Large intestine (tissue), 3 donors: ENCODE measurements at regions not wholly inside any gene's neighbourhood (a gene's known extent, or its start where the extent isn't known, plus 50 kb on each side); places are given as distances from the start of the nearest gene placed in this dataset.
"Not testable (repeated sequence)": the region's sequence is repeated elsewhere in the genome, so short reads cannot be mapped to it uniquely, and the experiment has no call there.

Experiments used
- DNase-seq, 2 donors: peaks; one replicate each; pipeline versions ENCODE4 v3.0.0 to v3.0.0-alpha.2; 2013
- H3K27ac ChIP-seq: one replicate; pipeline ENCODE4 v1.5.1; 2013; ENCODE audit warnings: low read length
- H3K27me3 ChIP-seq: 2 replicates; pipeline ENCODE4 v1.6.1; 2013; ENCODE audit warnings: low read length; ENCODE audit not compliant: control insufficient read depth, insufficient read depth
- H3K36me3 ChIP-seq: 2 replicates; pipeline ENCODE4 v1.6.1; 2013; ENCODE audit warnings: low read length; ENCODE audit not compliant: control insufficient read depth, insufficient read depth
- H3K4me1 ChIP-seq: one replicate; pipeline ENCODE4 v1.6.1; 2013; ENCODE audit warnings: low read length; ENCODE audit not compliant: control insufficient read depth, insufficient read depth
- H3K4me3 ChIP-seq: one replicate; pipeline ENCODE4 v1.5.1; 2013; ENCODE audit warnings: low read length
- H3K9me3 ChIP-seq: one replicate; pipeline ENCODE4 v1.6.1; 2013; ENCODE audit warnings: mild to moderate bottlenecking, low read depth, low read length, moderate library complexity; ENCODE audit not compliant: control insufficient read depth
- WGBS: methylation state at CpG from one replicate; pipeline ENCODE4 v1.1.5; 2013; ENCODE audit warnings: low lambda C conversion rate; ENCODE audit not compliant: insufficient coverage; 5-methylcytosine and 5-hydroxymethylcytosine counted together

DNA sequence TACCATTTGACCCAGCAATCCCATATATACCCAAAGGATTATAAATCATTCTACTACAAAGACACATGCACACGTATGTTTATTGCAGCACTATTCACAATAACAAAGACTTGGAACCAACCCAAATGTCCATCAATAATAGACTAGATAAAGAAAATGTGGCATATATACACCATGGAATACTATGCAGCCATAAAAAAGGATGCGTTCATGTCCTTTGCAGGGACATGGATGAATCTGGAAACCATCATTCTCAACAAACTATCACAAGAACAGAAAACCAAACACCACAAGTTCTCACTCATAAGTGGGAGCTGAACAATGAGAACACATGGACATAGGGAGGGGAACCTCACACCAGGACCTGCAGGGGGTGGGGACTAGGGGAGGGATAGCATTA is 130.6 kb upstream of the DUSP22 start:
- 100% methylated on average over 1 of the region's 2 CpGs for WGBS
- not testable (repeated sequence) for H3K9me3 ChIP-seq, DNase-seq, H3K4me1 ChIP-seq, H3K27me3 ChIP-seq, H3K4me3 ChIP-seq, H3K36me3 ChIP-seq, H3K27ac ChIP-seq

DNA sequence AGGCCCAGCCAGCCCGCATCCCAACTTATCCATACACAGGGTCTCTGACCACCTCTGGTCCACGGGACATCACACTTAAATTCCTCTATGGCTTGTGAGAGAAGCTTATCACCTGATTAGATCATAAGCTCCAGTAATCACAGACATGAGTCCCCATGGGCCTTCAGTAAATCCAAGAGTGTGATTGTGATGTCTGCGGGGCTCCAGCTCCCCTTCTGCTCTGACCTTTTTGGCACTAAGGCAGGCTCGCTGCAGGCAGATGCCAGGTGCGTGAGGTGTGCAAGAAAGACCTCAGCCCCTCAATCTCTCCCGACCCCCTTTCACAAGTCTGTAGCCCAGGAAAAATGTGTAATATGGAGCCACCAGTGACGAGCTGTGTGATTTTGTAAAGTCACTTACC is 127.6 kb upstream of the DUSP22 start:
- no peaks in the 10 kb centered on the region for H3K27me3 ChIP-seq
- no CpG with 5 or more reads among the region's 7 CpGs for WGBS
- no peak overlapping the region for H3K27ac ChIP-seq
- H3K4me1 ChIP-seq: no peaks in the 10 kb centered on the region
- H3K4me3 ChIP-seq: no peak overlapping the region
- no peak for DNase-seq
- no peaks in the 10 kb centered on the region for H3K36me3 ChIP-seq
- no peaks in the 10 kb centered on the region for H3K9me3 ChIP-seq

DNA sequence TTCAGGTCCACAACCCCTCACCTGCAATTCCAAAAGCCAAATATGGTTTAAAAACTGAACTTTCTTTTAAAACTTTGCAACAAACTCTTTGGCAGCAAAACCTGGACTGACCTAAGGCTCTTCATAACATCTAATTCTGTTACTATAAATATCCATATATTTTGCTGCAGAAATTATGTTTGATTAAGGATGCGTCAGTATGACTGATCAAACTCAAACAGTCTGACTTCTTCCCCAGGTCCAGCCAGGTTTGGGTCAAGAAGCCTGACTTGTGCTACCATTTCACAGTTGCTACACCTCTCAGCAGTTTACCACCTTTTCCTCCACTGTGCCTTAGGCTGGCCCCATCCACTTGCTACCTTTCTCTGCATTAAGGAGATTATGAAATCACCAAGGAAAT is 127.0 kb upstream of the DUSP22 start:
- DNase-seq: no peak
- no peaks in the 10 kb centered on the region for H3K36me3 ChIP-seq
- H3K4me1 ChIP-seq: no peaks in the 10 kb centered on the region
- H3K27me3 ChIP-seq: no peaks in the 10 kb centered on the region
- no CpG with 5 or more reads among the region's 1 CpG for WGBS
- H3K9me3 ChIP-seq: no peaks in the 10 kb centered on the region
- H3K27ac ChIP-seq: no peak overlapping the region
- H3K4me3 ChIP-seq: no peak overlapping the region

DNA sequence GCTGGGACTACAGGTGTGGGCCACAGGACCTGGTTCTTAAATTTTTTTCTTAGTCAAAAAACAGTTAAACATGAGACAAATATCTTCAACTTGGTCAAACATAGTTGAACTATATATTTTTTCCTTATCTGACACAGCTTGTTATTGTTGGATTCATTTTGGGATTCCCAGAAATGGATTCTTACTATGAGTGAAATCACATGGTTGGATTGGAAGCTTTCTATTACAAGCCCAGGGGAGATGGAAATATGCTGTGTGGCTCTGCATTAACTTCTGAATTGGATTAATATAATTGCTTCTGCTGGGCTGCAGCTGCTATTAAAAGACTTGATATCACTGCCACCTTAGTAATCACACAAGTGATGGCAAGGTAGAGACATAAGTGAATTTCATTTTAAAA is 126.4 kb upstream of the DUSP22 start:
- H3K36me3 ChIP-seq: no peaks in the 10 kb centered on the region
- H3K9me3 ChIP-seq: no peaks in the 10 kb centered on the region
- H3K4me3 ChIP-seq: no peak overlapping the region
- no peak for DNase-seq
- no peaks in the 10 kb centered on the region for H3K27me3 ChIP-seq
- no peak overlapping the region for H3K27ac ChIP-seq
- no peaks in the 10 kb centered on the region for H3K4me1 ChIP-seq

DNA sequence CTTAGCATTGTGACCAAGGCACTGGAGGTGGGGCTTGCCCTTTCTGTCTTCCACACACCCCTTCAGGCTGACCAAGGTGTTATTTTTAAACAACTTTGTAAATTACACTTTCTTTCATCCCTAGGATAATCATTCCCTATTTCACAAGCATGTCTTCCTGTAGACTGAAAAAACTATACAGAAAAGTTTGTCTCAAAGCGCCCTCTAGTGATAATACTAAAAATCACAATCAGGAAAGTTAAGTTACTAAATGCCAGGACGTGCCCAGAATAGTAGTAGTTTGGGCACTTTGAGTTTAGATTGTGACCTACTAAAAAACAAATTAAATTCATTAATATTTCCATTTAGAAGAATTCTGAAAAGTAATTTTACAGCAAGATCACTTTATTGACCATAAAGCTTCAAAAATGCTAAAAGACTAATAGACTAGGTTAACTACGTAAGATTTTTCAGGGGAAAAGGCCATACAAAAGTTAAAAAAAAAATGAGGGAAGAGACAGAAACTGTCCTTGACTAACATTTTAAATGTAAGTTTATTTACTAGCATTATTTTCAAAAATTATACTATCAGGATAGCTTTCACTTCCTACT is 123.3 kb upstream of the DUSP22 start:
- Histone ChIP-seq H3K4me1 (no peaks in the 10 kb centered on the region), H3K9me3 (no peaks in the 10 kb centered on the region), H3K4me3 (no peak overlapping the region), H3K27me3 (no peaks in the 10 kb centered on the region), H3K36me3 (no peaks in the 10 kb centered on the region), H3K27ac (no peak overlapping the region)
- DNase-seq: peak in 1 of 2 donors; percentile 15
- 100% methylated on average over 1 of the region's 3 CpGs for WGBS

DNA sequence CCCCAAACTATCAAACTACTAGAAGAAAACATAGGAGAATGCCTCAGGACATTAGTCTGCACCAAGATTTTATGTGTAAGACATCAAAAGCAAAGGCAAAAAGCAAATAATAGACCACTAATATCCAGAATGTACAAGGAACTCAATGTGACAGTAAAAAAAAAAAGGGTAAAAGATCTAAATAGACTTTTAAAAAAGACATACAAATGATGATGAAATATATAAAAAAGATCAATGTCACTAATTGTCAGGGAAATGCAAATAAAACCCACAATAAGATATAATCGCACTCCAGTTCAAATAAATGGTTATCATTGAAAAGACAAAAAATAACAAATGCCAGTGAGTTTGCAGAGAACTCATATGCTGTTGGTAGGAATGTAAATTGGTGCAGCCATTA is 118.3 kb upstream of the DUSP22 start:
- Histone ChIP-seq H3K27me3 (no peaks in the 10 kb centered on the region), H3K4me3 (no peak overlapping the region), H3K4me1 (no peaks in the 10 kb centered on the region), H3K9me3 (no peaks in the 10 kb centered on the region), H3K27ac (no peak overlapping the region), H3K36me3 (no peaks in the 10 kb centered on the region)
- 75% methylated on average over 1 of the region's 1 CpG for WGBS
- no peak for DNase-seq

DNA sequence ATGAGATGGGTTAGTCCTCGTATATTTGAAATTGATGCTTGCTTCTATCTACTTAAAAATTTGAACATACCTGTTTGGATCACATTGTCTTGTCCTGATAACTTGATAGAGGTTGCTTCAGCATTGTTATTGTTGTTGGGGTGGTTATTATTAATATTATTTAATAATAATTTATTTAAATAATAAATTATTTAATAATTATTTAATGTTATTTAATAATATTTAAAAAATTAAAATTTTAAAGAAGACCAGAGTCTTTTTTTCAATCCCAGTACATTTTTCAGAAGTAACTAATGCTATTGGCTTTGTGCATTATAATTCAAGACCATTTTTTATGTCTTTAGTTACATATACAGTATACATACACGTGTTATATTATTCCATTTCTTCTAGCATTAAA is 116.6 kb upstream of the DUSP22 start:
- WGBS: 68% methylated on average over 2 of the region's 2 CpGs
- peaks cover 7% of the 10 kb centered on the region for H3K9me3 ChIP-seq

DNA sequence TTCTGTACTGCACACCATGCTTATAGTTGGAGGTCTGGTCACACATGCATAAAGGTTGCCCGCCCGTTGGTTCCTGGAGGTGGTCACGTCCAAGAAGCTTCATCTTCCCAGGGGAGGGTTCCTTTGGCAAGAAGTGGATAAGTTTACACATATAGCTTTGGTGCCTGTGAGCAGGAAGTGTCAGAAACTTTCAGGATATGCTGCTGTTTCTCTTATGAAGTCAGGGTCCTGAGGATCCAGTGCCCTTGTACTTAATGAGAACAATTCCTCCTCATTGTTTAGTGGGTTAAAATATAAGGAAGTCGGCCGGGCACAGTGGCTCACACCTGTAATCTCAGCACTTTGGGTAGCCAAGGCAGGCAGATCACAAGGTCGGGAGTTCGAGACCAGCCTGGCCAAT is 115.5 kb upstream of the DUSP22 start:
- Histone ChIP-seq H3K9me3 (peaks cover 7% of the 10 kb centered on the region), H3K36me3 (no peaks in the 10 kb centered on the region), H3K4me1 (no peaks in the 10 kb centered on the region), H3K27ac (no peak overlapping the region), H3K27me3 (no peaks in the 10 kb centered on the region), H3K4me3 (no peak overlapping the region)
- DNase-seq: no peak
- no CpG with 5 or more reads among the region's 7 CpGs for whole genome bisulfite sequencing

More for the DNA sequence above, 116.6 kb upstream of the DUSP22 start:
- Histone ChIP-seq H3K27me3 (no peaks in the 10 kb centered on the region), H3K36me3 (no peaks in the 10 kb centered on the region), H3K4me3 (no peak overlapping the region), H3K4me1 (no peaks in the 10 kb centered on the region), H3K27ac (no peak overlapping the region)
- DNase-seq: no peak

DNA sequence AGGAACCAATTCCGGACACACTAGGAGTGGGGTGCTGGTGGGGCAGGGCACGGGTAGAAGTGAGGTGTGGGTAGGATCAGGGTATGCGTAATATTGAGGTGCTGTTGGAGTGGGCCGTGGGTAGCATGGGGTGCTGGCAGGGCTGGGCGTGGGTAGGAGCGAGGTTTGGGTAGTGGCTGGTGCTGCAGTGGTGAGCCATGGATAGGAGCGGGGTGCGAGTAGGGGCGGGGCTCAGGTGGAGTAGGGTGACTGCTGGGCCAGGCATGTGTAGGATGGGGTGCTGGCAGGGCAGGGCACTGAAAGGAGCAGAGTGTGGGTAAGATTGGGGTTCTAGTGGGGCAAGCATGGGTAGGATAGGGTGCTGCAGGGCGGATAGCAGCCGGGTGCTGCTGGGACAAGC is 114.2 kb upstream of the DUSP22 start:
- no peak overlapping the region for H3K27ac ChIP-seq
- no peaks in the 10 kb centered on the region for H3K4me1 ChIP-seq
- 95% methylated on average over 4 of the region's 11 CpGs for WGBS
- peaks cover 7% of the 10 kb centered on the region for H3K9me3 ChIP-seq
- DNase-seq: no peak
- H3K36me3 ChIP-seq: no peaks in the 10 kb centered on the region
- no peak overlapping the region for H3K4me3 ChIP-seq
- no peaks in the 10 kb centered on the region for H3K27me3 ChIP-seq

DNA sequence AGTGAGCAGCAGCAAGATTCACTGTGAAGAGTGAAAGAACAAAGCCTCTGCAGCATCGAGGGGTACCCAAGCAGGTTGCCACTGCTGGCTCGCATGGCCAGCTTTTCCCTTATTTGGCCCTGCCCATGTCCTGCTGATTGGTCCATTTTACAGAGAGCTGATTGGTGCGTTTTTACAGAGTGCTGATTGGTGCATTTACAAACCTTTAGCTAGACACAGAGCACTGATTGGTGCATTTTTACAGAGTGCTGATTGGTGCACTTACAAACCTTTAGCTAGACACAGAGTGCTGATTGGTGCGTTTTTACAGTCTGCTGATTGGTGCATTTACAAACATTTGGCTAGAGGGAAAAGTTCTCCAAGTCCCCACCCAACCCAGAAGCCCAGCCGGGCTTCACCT is 113.4 kb upstream of the DUSP22 start:
- DNase-seq, H3K27ac ChIP-seq, H3K9me3 ChIP-seq, H3K4me3 ChIP-seq, H3K36me3 ChIP-seq, H3K27me3 ChIP-seq, H3K4me1 ChIP-seq: not testable (repeated sequence)
- WGBS: no CpG with 5 or more reads among the region's 5 CpGs

DNA sequence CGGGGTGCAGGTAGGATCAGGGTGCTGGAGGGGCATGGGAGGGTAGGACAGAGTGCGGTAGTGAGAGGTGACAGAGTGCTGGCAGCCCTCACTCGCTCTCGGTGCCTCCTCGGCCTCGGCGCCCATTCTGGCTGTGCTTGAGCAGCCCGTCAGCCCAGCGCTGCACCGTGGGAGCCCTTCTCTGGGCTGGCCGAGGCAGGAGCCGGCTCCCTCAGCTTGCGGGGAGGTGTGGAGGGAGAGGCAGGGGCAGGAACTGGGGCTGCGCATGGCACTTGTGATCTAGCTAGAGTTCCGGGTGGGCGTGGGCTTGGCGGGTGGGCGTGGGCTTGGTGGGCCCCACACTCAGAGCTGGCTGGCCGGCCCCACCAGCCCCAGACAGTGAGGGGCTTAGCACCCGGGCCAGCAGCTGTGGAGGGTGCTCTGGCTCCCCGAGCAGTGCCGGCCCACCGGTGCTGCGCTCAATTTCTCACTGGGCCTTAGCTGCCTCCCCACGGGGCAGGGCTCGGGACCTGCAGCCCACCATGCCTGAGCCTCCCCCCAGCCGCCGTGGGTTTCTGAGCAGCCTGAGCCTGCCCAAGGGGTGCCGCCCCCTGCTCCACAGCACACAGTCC is 112.8 kb upstream of the DUSP22 start:
- Histone ChIP-seq H3K27ac (no peak overlapping the region), H3K27me3 (no peaks in the 10 kb centered on the region), H3K36me3 (no peaks in the 10 kb centered on the region), H3K9me3 (peaks cover 7% of the 10 kb centered on the region), H3K4me1 (no peaks in the 10 kb centered on the region), H3K4me3 (no peak overlapping the region)
- WGBS: 100% methylated on average over 1 of the region's 29 CpGs
- DNase-seq: no peak
